Fibroblast of lung (primary cell): ENCODE measurements at regions not wholly inside any gene's neighbourhood (a gene's known extent, or its start where the extent isn't known, plus 50 kb on each side); places are given as distances from the start of the nearest gene placed in this dataset.

Source experiments
- CTCF ChIP-seq, 2 donors: IDR thresholded peaks in 1 of 2; conservative IDR thresholded peaks in 1 of 2; 1 replicate in 1 of 2; 2 replicates in 1 of 2; pipeline ENCODE4 v1.5.1; 2011 to 2012; ENCODE audit warnings: low read length in 2 of 2, control low read depth in 1 of 2, inconsistent platforms in 1 of 2, low read depth in 1 of 2, mild to moderate bottlenecking in 1 of 2
- EZH2 ChIP-seq: IDR thresholded peaks from 2 replicates; pipeline ENCODE4 v1.5.1; 2012; ENCODE audit warnings: low read length, control low read depth, mild to moderate bottlenecking; ENCODE audit errors: missing control alignments

- no peak for TF ChIP-seq CTCF (conservative IDR thresholded peaks at IDR 0.05 in 1 of 2, IDR thresholded peaks at IDR 0.05 in 1 of 2; ENCODE audit: low read depth in 1 of 2, low read length in 2 of 2)
- no peak for TF ChIP-seq EZH2
Observed at GRCh38 chr4:85106805-85107336, 140.4 kb upstream of the WDFY3 start.
